ENCODE measurements at regions not wholly inside any gene's neighbourhood (a gene's known extent, or its start where the extent isn't known, plus 50 kb on each side); places are given as distances from the start of the nearest gene placed in this dataset.

DNA sequence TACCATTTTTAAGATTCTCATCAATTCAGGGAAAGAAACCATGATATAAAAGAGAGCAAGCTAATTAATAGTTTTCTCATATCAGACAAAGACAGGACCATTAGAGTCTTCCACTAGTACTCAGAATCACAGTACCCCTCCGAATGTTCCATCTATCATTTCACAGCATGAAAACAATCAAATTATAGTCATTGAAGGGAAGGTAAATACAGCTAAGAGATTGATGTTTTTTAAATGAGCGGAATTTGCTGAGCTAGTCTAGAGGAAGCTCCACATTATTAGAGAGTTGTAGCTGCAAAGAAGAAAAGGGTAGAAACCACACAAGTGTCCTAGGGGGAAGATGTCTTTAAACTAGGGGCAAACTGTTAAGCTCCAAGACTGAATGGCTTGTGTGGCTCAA, 808.9 kb downstream of the CDH11 start:
- TF ChIP-seq, protein P1, sequence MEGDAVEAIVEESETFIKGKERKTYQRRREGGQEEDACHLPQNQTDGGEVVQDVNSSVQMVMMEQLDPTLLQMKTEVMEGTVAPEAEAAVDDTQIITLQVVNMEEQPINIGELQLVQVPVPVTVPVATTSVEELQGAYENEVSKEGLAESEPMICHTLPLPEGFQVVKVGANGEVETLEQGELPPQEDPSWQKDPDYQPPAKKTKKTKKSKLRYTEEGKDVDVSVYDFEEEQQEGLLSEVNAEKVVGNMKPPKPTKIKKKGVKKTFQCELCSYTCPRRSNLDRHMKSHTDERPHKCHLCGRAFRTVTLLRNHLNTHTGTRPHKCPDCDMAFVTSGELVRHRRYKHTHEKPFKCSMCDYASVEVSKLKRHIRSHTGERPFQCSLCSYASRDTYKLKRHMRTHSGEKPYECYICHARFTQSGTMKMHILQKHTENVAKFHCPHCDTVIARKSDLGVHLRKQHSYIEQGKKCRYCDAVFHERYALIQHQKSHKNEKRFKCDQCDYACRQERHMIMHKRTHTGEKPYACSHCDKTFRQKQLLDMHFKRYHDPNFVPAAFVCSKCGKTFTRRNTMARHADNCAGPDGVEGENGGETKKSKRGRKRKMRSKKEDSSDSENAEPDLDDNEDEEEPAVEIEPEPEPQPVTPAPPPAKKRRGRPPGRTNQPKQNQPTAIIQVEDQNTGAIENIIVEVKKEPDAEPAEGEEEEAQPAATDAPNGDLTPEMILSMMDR (IDR thresholded peaks at IDR 0.05 in 2 of 3, conservative IDR thresholded peaks at IDR 0.05 in 1 of 3; ENCODE audit: control insufficient read depth in 2 of 3, extremely low read depth in 1 of 3, insufficient read depth in 1 of 3, low read depth in 3 of 3, low read length in 3 of 3): no peak
- TF ChIP-seq SREBF2 (IDR thresholded peaks at IDR 0.05; ENCODE audit: low read length) (no peak), YY1 (IDR thresholded peaks at IDR 0.05; ENCODE audit: low read depth, low read length) (no peak), RCOR1 (conservative IDR thresholded peaks at IDR 0.05; ENCODE audit: low read depth, low read length) (no peak), POLR2AphosphoS2 (IDR thresholded peaks at IDR 0.05; ENCODE audit: low read depth, low read length) (no peak), IKZF1 (conservative IDR thresholded peaks at IDR 0.05) (no peak), IRF4 (IDR thresholded peaks at IDR 0.05; ENCODE audit: low read depth, low read length) (no peak), JUND (IDR thresholded peaks at IDR 0.05; ENCODE audit: low read depth, low read length) (no peak), MXI1 (IDR thresholded peaks at IDR 0.05; ENCODE audit: low read depth, low read length) (no peak), CHD1 (IDR thresholded peaks at IDR 0.05; ENCODE audit: low read depth, low read length) (no peak), CBX5 (IDR thresholded peaks at IDR 0.05; ENCODE audit: low read depth) (no peak)
